Loucy (cell line): ENCODE measurements at regions not wholly inside any gene's neighbourhood (a gene's known extent, or its start where the extent isn't known, plus 50 kb on each side); places are given as distances from the start of the nearest gene placed in this dataset.

ENCODE experiments used
- H2AFZ ChIP-seq: fragments of 200-600 bp; sonication (generic); 2 replicates; pipeline ENCODE4 v1.6.0; 2016; ENCODE audit warnings: antibody characterized with exemption, mild to moderate bottlenecking, low read length, moderate library complexity
- H3F3A ChIP-seq: fragments of 200-600 bp; 2 replicates; pipeline ENCODE4 v1.6.0; 2016; ENCODE audit warnings: antibody characterized with exemption, low read depth, mild to moderate bottlenecking
- H3K27me3 ChIP-seq: fragments of 200-600 bp; sonication (generic); 2 replicates; pipeline ENCODE4 v1.6.1; 2014; ENCODE audit warnings: low read length, mild to moderate bottlenecking; ENCODE audit not compliant: insufficient read depth, poor library complexity, severe bottlenecking
- H3K36me3 ChIP-seq: fragments of 200-600 bp; sonication (generic); 2 replicates; pipeline ENCODE4 v1.6.1; 2016; ENCODE audit warnings: low read length; ENCODE audit not compliant: insufficient read depth
- H3K4me1 ChIP-seq: fragments of 200-600 bp; sonication (generic); 2 replicates; pipeline ENCODE4 v1.5.1; 2014; ENCODE audit warnings: low read length, mild to moderate bottlenecking; ENCODE audit not compliant: insufficient read depth, poor library complexity, severe bottlenecking
- H3K4me2 ChIP-seq: fragments of 200-600 bp; sonication (generic); 2 replicates; pipeline ENCODE4 v1.6.0; 2014; ENCODE audit warnings: antibody characterized with exemption, low read length, low read depth, mild to moderate bottlenecking; ENCODE audit not compliant: poor library complexity, severe bottlenecking
- H3K4me3 ChIP-seq: fragments of 200-600 bp; sonication (generic); 2 replicates; pipeline ENCODE4 v1.5.1; 2014; ENCODE audit warnings: low read length, mild to moderate bottlenecking, mixed read lengths; ENCODE audit not compliant: poor library complexity, severe bottlenecking
- H3K79me2 ChIP-seq: fragments of 200-600 bp; sonication (generic); 2 replicates; pipeline ENCODE4 v1.6.1; 2014; ENCODE audit warnings: low read length; ENCODE audit not compliant: insufficient read depth
- H3K9ac ChIP-seq: fragments of 200-600 bp; sonication (generic); 2 replicates; pipeline ENCODE4 v1.6.0; 2014; ENCODE audit warnings: mild to moderate bottlenecking, low read depth, low read length, moderate library complexity; ENCODE audit not compliant: poor library complexity, severe bottlenecking
- H3K9me2 ChIP-seq: fragments of 200-600 bp; sonication (generic); replicated peaks from 2 replicates; pipeline ENCODE4 v1.6.1; 2016; ENCODE audit warnings: low read depth, low read length, mixed read lengths
- H3K9me3 ChIP-seq: fragments of 200-600 bp; sonication (generic); 2 replicates; pipeline ENCODE4 v1.6.1; 2014; ENCODE audit warnings: mild to moderate bottlenecking, antibody characterized with exemption, low read length, low read depth; ENCODE audit not compliant: insufficient read depth
- H4K20me1 ChIP-seq: fragments of 200-600 bp; sonication (generic); 2 replicates; pipeline ENCODE4 v1.6.0; 2014; ENCODE audit warnings: antibody characterized with exemption, low read length, mild to moderate bottlenecking; ENCODE audit not compliant: insufficient read depth, poor library complexity, severe bottlenecking
- EZH2phosphoT487 ChIP-seq: fragments of 200-600 bp; IDR thresholded peaks from 2 replicates; pipeline ENCODE4 v1.6.1; 2018; ENCODE audit warnings: antibody characterized with exemption, mild to moderate bottlenecking, moderate library complexity, borderline replicate concordance
- TF ChIP-seq, protein P1 (sequence below): fragments of 200-600 bp; sonication (generic); conservative IDR thresholded peaks from 2 replicates; pipeline ENCODE4 v1.5.1; 2014; ENCODE audit warnings: mild to moderate bottlenecking, antibody characterized with exemption, low read length

DNA sequence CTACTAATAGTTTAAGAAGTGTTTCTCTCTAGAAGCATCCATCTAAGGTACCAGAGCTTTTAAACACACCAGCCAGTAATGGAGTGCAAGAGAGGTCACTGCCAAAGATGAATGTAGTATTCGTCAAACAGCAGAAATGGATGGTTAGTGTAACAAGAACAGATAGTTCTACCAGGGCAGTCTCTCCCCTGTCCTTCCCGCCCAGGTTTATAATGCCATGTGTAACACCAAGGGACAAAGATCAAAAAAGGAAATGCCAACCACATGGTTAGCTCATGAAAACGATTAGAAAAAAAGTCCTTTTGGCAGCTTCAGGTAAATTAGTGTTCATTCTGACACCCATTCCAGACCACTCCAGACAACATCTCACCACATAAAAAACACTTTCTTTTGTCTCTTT, 100.9 kb downstream of the RPS29 start:
- Histone ChIP-seq H3K9me2 (no peaks in the 10 kb centered on the region), H3K9me3 (no peaks in the 10 kb centered on the region), H3K79me2 (no peaks in the 10 kb centered on the region), H3K36me3 (no peaks in the 10 kb centered on the region), H3K4me1 (peaks cover 35% of the 10 kb centered on the region), H3K27me3 (no peaks in the 10 kb centered on the region), H3F3A (no peaks in the 10 kb centered on the region), H3K9ac (no peak overlapping the region), H3K4me3 (no peak overlapping the region), H4K20me1 (no peaks in the 10 kb centered on the region), H3K4me2 (peak overlapping the region; percentile 20), H2AFZ (peak overlapping the region; percentile 45; the same call in 1 of the 2 replicates)
- no peak for TF ChIP-seq EZH2phosphoT487
- TF ChIP-seq, protein P1, sequence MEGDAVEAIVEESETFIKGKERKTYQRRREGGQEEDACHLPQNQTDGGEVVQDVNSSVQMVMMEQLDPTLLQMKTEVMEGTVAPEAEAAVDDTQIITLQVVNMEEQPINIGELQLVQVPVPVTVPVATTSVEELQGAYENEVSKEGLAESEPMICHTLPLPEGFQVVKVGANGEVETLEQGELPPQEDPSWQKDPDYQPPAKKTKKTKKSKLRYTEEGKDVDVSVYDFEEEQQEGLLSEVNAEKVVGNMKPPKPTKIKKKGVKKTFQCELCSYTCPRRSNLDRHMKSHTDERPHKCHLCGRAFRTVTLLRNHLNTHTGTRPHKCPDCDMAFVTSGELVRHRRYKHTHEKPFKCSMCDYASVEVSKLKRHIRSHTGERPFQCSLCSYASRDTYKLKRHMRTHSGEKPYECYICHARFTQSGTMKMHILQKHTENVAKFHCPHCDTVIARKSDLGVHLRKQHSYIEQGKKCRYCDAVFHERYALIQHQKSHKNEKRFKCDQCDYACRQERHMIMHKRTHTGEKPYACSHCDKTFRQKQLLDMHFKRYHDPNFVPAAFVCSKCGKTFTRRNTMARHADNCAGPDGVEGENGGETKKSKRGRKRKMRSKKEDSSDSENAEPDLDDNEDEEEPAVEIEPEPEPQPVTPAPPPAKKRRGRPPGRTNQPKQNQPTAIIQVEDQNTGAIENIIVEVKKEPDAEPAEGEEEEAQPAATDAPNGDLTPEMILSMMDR: no peak

DNA sequence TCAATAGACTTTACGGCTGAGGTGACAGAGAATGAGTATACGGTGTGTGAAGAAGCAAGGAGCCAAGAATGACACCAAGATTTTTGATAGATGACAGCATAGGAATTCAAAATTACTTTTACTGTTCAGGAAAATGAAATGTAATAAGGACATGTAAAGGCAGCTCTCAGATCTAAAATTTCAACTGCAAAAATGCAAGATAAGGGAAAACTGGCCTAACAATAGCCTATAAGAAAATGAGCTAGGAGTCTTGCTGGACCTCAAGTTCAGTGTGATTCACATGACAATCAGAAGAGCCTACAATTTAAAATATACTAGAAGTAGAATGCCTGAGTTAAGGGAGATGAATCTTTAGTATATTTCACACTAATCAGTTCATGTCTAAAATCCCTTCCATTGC, 102.0 kb downstream of the RPS29 start:
- H3K79me2 ChIP-seq: no peaks in the 10 kb centered on the region
- no peaks in the 10 kb centered on the region for H4K20me1 ChIP-seq
- peaks cover 36% of the 10 kb centered on the region for H3K4me1 ChIP-seq
- H3K4me3 ChIP-seq: no peak overlapping the region
- H3K9ac ChIP-seq: no peak overlapping the region
- H2AFZ ChIP-seq: no peak overlapping the region
- TF ChIP-seq, protein P1: no peak
- TF ChIP-seq EZH2phosphoT487: no peak
- no peaks in the 10 kb centered on the region for H3K9me2 ChIP-seq
- H3F3A ChIP-seq: no peaks in the 10 kb centered on the region
- no peaks in the 10 kb centered on the region for H3K36me3 ChIP-seq
- H3K4me2 ChIP-seq: peak overlapping the region; percentile 54
- no peaks in the 10 kb centered on the region for H3K9me3 ChIP-seq
- no peaks in the 10 kb centered on the region for H3K27me3 ChIP-seq

DNA sequence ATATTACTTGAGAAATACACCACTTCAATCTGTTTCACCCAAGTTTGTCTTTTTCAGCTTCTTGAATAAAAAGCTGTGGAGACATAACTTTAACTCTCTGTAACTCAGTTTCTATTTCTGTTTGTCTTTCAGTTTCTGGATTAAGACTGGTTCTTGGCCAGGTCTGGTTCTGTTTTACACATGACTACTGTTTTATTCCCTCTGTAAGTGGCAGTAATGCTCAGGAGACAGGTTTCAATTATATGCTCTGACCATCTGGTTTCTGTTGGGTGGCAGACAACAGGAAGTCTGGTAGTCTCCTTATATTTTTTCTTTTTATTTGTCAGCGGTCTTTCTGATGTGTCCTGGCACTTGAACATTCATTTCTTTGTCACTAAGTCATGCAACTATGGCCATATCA, 102.9 kb downstream of the RPS29 start:
- TF ChIP-seq, protein P1: no peak
- no peak for TF ChIP-seq EZH2phosphoT487

More for the DNA sequence above, 102.9 kb downstream of the RPS29 start:
- H3K4me3 ChIP-seq: peak overlapping the region; percentile 20
- H3K9ac ChIP-seq: peak overlapping the region; percentile 33
- H3K79me2 ChIP-seq: no peaks in the 10 kb centered on the region
- H3K36me3 ChIP-seq: no peaks in the 10 kb centered on the region
- H3K9me3 ChIP-seq: no peaks in the 10 kb centered on the region
- no peaks in the 10 kb centered on the region for H3K9me2 ChIP-seq
- no peaks in the 10 kb centered on the region for H4K20me1 ChIP-seq
- H3K4me1 ChIP-seq: peaks cover 41% of the 10 kb centered on the region
- no peaks in the 10 kb centered on the region for H3F3A ChIP-seq
- peak overlapping the region; percentile 54 for H3K4me2 ChIP-seq
- H2AFZ ChIP-seq: peak overlapping the region; percentile 49
- no peaks in the 10 kb centered on the region for H3K27me3 ChIP-seq
